ENCODE measurements at regions not wholly inside any gene's neighbourhood (a gene's known extent, or its start where the extent isn't known, plus 50 kb on each side); places are given as distances from the start of the nearest gene placed in this dataset.

GRCh38 chr10:123513870-123514269 lies 152.3 kb upstream of the GPR26 start:
- H3K27ac ChIP-seq (ENCODE audit: insufficient read depth, low read depth, low read length, poor library complexity, severe bottlenecking) = no peak overlapping the region

GRCh38 chr10:123514996-123515395 lies 151.2 kb upstream of the GPR26 start:
- no peak overlapping the region for H3K4me3 ChIP-seq (ENCODE audit: insufficient read depth, low read depth, low read length)
- H3K27me3 ChIP-seq (ENCODE audit: control insufficient read depth, insufficient read depth, low read length, poor library complexity, severe bottlenecking) = no peaks in the 10 kb centered on the region
- no peak overlapping the region for H3K27ac ChIP-seq (ENCODE audit: insufficient read depth, low read depth, low read length, poor library complexity, severe bottlenecking)
- H3K4me1 ChIP-seq (ENCODE audit: control insufficient read depth, insufficient read depth, low read length) = peaks cover 6% of the 10 kb centered on the region
- WGBS, 2 experiments = 95 to 96% methylated on average over 8 of the region's 8 CpGs
- H3K36me3 ChIP-seq (ENCODE audit: control insufficient read depth, insufficient read depth, low read length) = no peaks in the 10 kb centered on the region
- H3K9me3 ChIP-seq (ENCODE audit: control insufficient read depth, low read length) = no peaks in the 10 kb centered on the region

More at GRCh38 chr10:123513870-123514269, 152.3 kb upstream of the GPR26 start:
- Histone ChIP-seq H3K4me1 (ENCODE audit: control insufficient read depth, insufficient read depth, low read length) (peaks cover 6% of the 10 kb centered on the region), H3K4me3 (ENCODE audit: insufficient read depth, low read depth, low read length) (no peak overlapping the region), H3K36me3 (ENCODE audit: control insufficient read depth, insufficient read depth, low read length) (no peaks in the 10 kb centered on the region), H3K9me3 (ENCODE audit: control insufficient read depth, low read length) (no peaks in the 10 kb centered on the region), H3K27me3 (ENCODE audit: control insufficient read depth, insufficient read depth, low read length, poor library complexity, severe bottlenecking) (no peaks in the 10 kb centered on the region)
- 37 to 43% methylated on average over 9 of the region's 10 CpGs for WGBS, 2 experiments

GRCh38 chr10:123515661-123516060 lies 150.5 kb upstream of the GPR26 start:
- Histone ChIP-seq H3K36me3 (ENCODE audit: control insufficient read depth, insufficient read depth, low read length) (no peaks in the 10 kb centered on the region), H3K4me3 (ENCODE audit: insufficient read depth, low read depth, low read length) (no peak overlapping the region)
- 95 to 96% methylated on average over 6 of the region's 6 CpGs for WGBS, 2 experiments

GRCh38 chr10:123516291-123516690 lies 149.9 kb upstream of the GPR26 start:
- Histone ChIP-seq H3K27me3 (ENCODE audit: control insufficient read depth, insufficient read depth, low read length, poor library complexity, severe bottlenecking) (no peaks in the 10 kb centered on the region), H3K4me1 (ENCODE audit: control insufficient read depth, insufficient read depth, low read length) (peaks cover 6% of the 10 kb centered on the region), H3K9me3 (ENCODE audit: control insufficient read depth, low read length) (no peaks in the 10 kb centered on the region), H3K27ac (ENCODE audit: insufficient read depth, low read depth, low read length, poor library complexity, severe bottlenecking) (no peak overlapping the region), H3K36me3 (ENCODE audit: control insufficient read depth, insufficient read depth, low read length) (no peaks in the 10 kb centered on the region), H3K4me3 (ENCODE audit: insufficient read depth, low read depth, low read length) (no peak overlapping the region)
- 81 to 92% methylated on average over 1 of the region's 1 CpG for WGBS, 2 experiments

More at GRCh38 chr10:123515661-123516060, 150.5 kb upstream of the GPR26 start:
- no peak overlapping the region for H3K27ac ChIP-seq (ENCODE audit: insufficient read depth, low read depth, low read length, poor library complexity, severe bottlenecking)
- H3K27me3 ChIP-seq (ENCODE audit: control insufficient read depth, insufficient read depth, low read length, poor library complexity, severe bottlenecking) = no peaks in the 10 kb centered on the region
- peaks cover 6% of the 10 kb centered on the region for H3K4me1 ChIP-seq (ENCODE audit: control insufficient read depth, insufficient read depth, low read length)
- no peaks in the 10 kb centered on the region for H3K9me3 ChIP-seq (ENCODE audit: control insufficient read depth, low read length)

GRCh38 chr10:123517426-123517825 lies 148.7 kb upstream of the GPR26 start:
- Histone ChIP-seq H3K9me3 (ENCODE audit: control insufficient read depth, low read length) (no peaks in the 10 kb centered on the region), H3K36me3 (ENCODE audit: control insufficient read depth, insufficient read depth, low read length) (no peaks in the 10 kb centered on the region), H3K4me3 (ENCODE audit: insufficient read depth, low read depth, low read length) (no peak overlapping the region), H3K4me1 (ENCODE audit: control insufficient read depth, insufficient read depth, low read length) (peaks cover 6% of the 10 kb centered on the region), H3K27me3 (ENCODE audit: control insufficient read depth, insufficient read depth, low read length, poor library complexity, severe bottlenecking) (no peaks in the 10 kb centered on the region), H3K27ac (ENCODE audit: insufficient read depth, low read depth, low read length, poor library complexity, severe bottlenecking) (no peak overlapping the region)
- 58 to 67% methylated on average over 9 of the region's 9 CpGs for whole genome bisulfite sequencing, 2 experiments

GRCh38 chr10:123517901-123518300 lies 148.3 kb upstream of the GPR26 start:
- H3K4me3 ChIP-seq (ENCODE audit: insufficient read depth, low read depth, low read length) = no peak overlapping the region
- WGBS, 2 experiments = 96 to 98% methylated on average over 4 of the region's 4 CpGs

GRCh38 chr10:123518765-123519164 lies 147.4 kb upstream of the GPR26 start:
- Histone ChIP-seq H3K4me3 (ENCODE audit: insufficient read depth, low read depth, low read length) (no peak overlapping the region), H3K9me3 (ENCODE audit: control insufficient read depth, low read length) (no peaks in the 10 kb centered on the region), H3K27me3 (ENCODE audit: control insufficient read depth, insufficient read depth, low read length, poor library complexity, severe bottlenecking) (no peaks in the 10 kb centered on the region), H3K27ac (ENCODE audit: insufficient read depth, low read depth, low read length, poor library complexity, severe bottlenecking) (no peak overlapping the region), H3K36me3 (ENCODE audit: control insufficient read depth, insufficient read depth, low read length) (no peaks in the 10 kb centered on the region), H3K4me1 (ENCODE audit: control insufficient read depth, insufficient read depth, low read length) (peaks cover 3% of the 10 kb centered on the region)
- WGBS, 2 experiments = 89 to 100% methylated on average over 1 of the region's 1 CpG

More at GRCh38 chr10:123517901-123518300, 148.3 kb upstream of the GPR26 start:
- no peak overlapping the region for H3K27ac ChIP-seq (ENCODE audit: insufficient read depth, low read depth, low read length, poor library complexity, severe bottlenecking)
- H3K4me1 ChIP-seq (ENCODE audit: control insufficient read depth, insufficient read depth, low read length) = peaks cover 6% of the 10 kb centered on the region
- no peaks in the 10 kb centered on the region for H3K27me3 ChIP-seq (ENCODE audit: control insufficient read depth, insufficient read depth, low read length, poor library complexity, severe bottlenecking)
- no peaks in the 10 kb centered on the region for H3K9me3 ChIP-seq (ENCODE audit: control insufficient read depth, low read length)
- no peaks in the 10 kb centered on the region for H3K36me3 ChIP-seq (ENCODE audit: control insufficient read depth, insufficient read depth, low read length)

- Histone ChIP-seq H3K4me1 (ENCODE audit: control insufficient read depth, insufficient read depth, low read length) (no peaks in the 10 kb centered on the region), H3K9me3 (ENCODE audit: control insufficient read depth, low read length) (no peaks in the 10 kb centered on the region), H3K4me3 (ENCODE audit: insufficient read depth, low read depth, low read length) (no peak overlapping the region), H3K36me3 (ENCODE audit: control insufficient read depth, insufficient read depth, low read length) (no peaks in the 10 kb centered on the region), H3K27me3 (ENCODE audit: control insufficient read depth, insufficient read depth, low read length, poor library complexity, severe bottlenecking) (no peaks in the 10 kb centered on the region), H3K27ac (ENCODE audit: insufficient read depth, low read depth, low read length, poor library complexity, severe bottlenecking) (no peak overlapping the region)
- 94% methylated on average over 6 of the region's 6 CpGs for WGBS, 2 experiments
Observed at GRCh38 chr10:123519861-123520260, 146.3 kb upstream of the GPR26 start.

GRCh38 chr10:123521076-123521475 lies 145.1 kb upstream of the GPR26 start:
- Histone ChIP-seq H3K27me3 (ENCODE audit: control insufficient read depth, insufficient read depth, low read length, poor library complexity, severe bottlenecking) (no peaks in the 10 kb centered on the region), H3K9me3 (ENCODE audit: control insufficient read depth, low read length) (no peaks in the 10 kb centered on the region), H3K4me3 (ENCODE audit: insufficient read depth, low read depth, low read length) (no peak overlapping the region), H3K36me3 (ENCODE audit: control insufficient read depth, insufficient read depth, low read length) (no peaks in the 10 kb centered on the region), H3K27ac (ENCODE audit: insufficient read depth, low read depth, low read length, poor library complexity, severe bottlenecking) (no peak overlapping the region), H3K4me1 (ENCODE audit: control insufficient read depth, insufficient read depth, low read length) (no peaks in the 10 kb centered on the region)
- 86 to 92% methylated on average over 3 of the region's 3 CpGs for WGBS, 2 experiments

- H3K9me3 ChIP-seq (ENCODE audit: control insufficient read depth, low read length) = no peaks in the 10 kb centered on the region
- H3K36me3 ChIP-seq (ENCODE audit: control insufficient read depth, insufficient read depth, low read length) = no peaks in the 10 kb centered on the region
- WGBS, 2 experiments = 78 to 79% methylated on average over 6 of the region's 6 CpGs
- H3K4me1 ChIP-seq (ENCODE audit: control insufficient read depth, insufficient read depth, low read length) = no peaks in the 10 kb centered on the region
- H3K4me3 ChIP-seq (ENCODE audit: insufficient read depth, low read depth, low read length) = no peak overlapping the region
- H3K27me3 ChIP-seq (ENCODE audit: control insufficient read depth, insufficient read depth, low read length, poor library complexity, severe bottlenecking) = no peaks in the 10 kb centered on the region
- no peak overlapping the region for H3K27ac ChIP-seq (ENCODE audit: insufficient read depth, low read depth, low read length, poor library complexity, severe bottlenecking)
Observed at GRCh38 chr10:123521556-123521955, 144.6 kb upstream of the GPR26 start.
